C4-2B (cell line): ENCODE measurements at regions not wholly inside any gene's neighbourhood (a gene's known extent, or its start where the extent isn't known, plus 50 kb on each side); places are given as distances from the start of the nearest gene placed in this dataset.

ENCODE experiments used
- ZFX ChIP-seq: fragments of 450-650 bp; IDR thresholded peaks from 2 replicates; pipeline ENCODE4 v1.6.1; 2017
- TF ChIP-seq, protein P1 (sequence below): fragments of 450-650 bp; conservative IDR thresholded peaks from 2 replicates; pipeline ENCODE4 v1.5.1; 2017; ENCODE audit warnings: mild to moderate bottlenecking

DNA sequence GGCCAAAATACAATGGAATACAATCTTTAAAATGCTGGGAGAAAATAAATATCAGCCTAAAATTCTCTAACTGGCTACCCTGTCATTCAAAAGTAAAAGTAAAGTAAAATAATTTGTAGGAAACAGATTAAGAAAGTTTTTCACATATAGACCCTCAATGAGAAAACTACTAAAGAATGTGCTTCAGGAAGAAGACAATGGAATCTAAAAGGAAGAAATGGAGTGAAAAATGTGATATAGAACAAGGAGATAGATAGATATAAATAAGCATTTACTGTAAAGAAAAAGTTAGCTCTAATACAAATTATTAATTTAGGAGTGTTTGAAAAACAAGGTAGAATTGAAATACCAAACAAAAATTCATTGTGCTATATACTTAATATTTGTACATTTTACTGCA lies 368.6 kb upstream of the MPDZ start:
- TF ChIP-seq, protein P1, sequence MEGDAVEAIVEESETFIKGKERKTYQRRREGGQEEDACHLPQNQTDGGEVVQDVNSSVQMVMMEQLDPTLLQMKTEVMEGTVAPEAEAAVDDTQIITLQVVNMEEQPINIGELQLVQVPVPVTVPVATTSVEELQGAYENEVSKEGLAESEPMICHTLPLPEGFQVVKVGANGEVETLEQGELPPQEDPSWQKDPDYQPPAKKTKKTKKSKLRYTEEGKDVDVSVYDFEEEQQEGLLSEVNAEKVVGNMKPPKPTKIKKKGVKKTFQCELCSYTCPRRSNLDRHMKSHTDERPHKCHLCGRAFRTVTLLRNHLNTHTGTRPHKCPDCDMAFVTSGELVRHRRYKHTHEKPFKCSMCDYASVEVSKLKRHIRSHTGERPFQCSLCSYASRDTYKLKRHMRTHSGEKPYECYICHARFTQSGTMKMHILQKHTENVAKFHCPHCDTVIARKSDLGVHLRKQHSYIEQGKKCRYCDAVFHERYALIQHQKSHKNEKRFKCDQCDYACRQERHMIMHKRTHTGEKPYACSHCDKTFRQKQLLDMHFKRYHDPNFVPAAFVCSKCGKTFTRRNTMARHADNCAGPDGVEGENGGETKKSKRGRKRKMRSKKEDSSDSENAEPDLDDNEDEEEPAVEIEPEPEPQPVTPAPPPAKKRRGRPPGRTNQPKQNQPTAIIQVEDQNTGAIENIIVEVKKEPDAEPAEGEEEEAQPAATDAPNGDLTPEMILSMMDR: no peak
- TF ChIP-seq ZFX: no peak
